Endothelial cell of umbilical vein (primary cell): ENCODE measurements at regions not wholly inside any gene's neighbourhood (a gene's known extent, or its start where the extent isn't known, plus 50 kb on each side); places are given as distances from the start of the nearest gene placed in this dataset.

Experiments used
- BruUV-seq: library from RNA; stranded (reverse); fragments of 400-500 nt; replicated peaks from 2 replicates; lab custom pipeline; 2021; lab: Mats Ljungman, UMichigan
- CTCF ChIA-PET: fragments of 300-600, 350-600 bp; sonication (Branson Sonifier 250); formaldehyde crosslinking; loops from one replicate; lab custom pipeline; 2021; ENCODE audit warnings: antibody characterized with exemption, inconsistent platforms; lab: Charles Lee
- POLR2A ChIA-PET: fragments of 300-600, 350-600 bp; sonication (Branson Sonifier 250); formaldehyde crosslinking; loops from one replicate; lab custom pipeline; 2021; ENCODE audit warnings: antibody characterized with exemption, inconsistent platforms; lab: Charles Lee
- DNase-seq: peaks from one replicate; pipeline ENCODE4 v3.0.0-alpha.2; 2011; ENCODE audit warnings: low read depth, low spot score
- FAIRE-seq: peaks from 2 replicates; lab custom pipeline; 2011; peaks lifted over from hg19 to GRCh38; lab: Jason Lieb, UNC
- H2AFZ ChIP-seq: 2 replicates; pipeline ENCODE4 v1.6.0; 2012; ENCODE audit warnings: low read depth, low read length, control low read depth, inconsistent platforms
- H3K27ac ChIP-seq: 2 replicates; pipeline ENCODE4 v1.5.1; 2011; ENCODE audit warnings: low read depth, mild to moderate bottlenecking, control low read depth, low read length, moderate library complexity; ENCODE audit not compliant: insufficient read depth
- H3K27me3 ChIP-seq, 2 experiments: 2 replicates each; pipeline versions ENCODE4 v1.6.0 to v1.6.1; 2011; ENCODE audit warnings: low read length in 2 of 2, mixed read lengths in 1 of 2; ENCODE audit not compliant: control insufficient read depth in 2 of 2, insufficient read depth in 2 of 2
- H3K36me3 ChIP-seq, 2 experiments: 2 replicates in 1 of 2; 3 replicates in 1 of 2; pipeline ENCODE4 v1.5.1; 2011; ENCODE audit warnings: low read length in 2 of 2, mild to moderate bottlenecking in 1 of 2, moderate library complexity in 1 of 2; ENCODE audit not compliant: control insufficient read depth in 2 of 2, insufficient read depth in 2 of 2; ENCODE audit errors: extremely low read depth in 1 of 2
- H3K4me1 ChIP-seq: 3 replicates; pipeline ENCODE4 v1.5.1; 2011; ENCODE audit warnings: mild to moderate bottlenecking, low read length; ENCODE audit not compliant: control insufficient read depth, insufficient read depth; ENCODE audit errors: extremely low read depth
- H3K4me2 ChIP-seq: 2 replicates; pipeline ENCODE4 v1.6.1; 2011; ENCODE audit warnings: low read length, control low read depth, mixed read lengths; ENCODE audit not compliant: insufficient read depth
- H3K4me3 ChIP-seq, 3 experiments: fragments of 200-600 bp in 1 of 3; sonication (generic), shearing (Covaris generic) in 1 of 3; replicated peaks in 1 of 3; 2 replicates each; pipeline ENCODE4 v1.5.1; 2011 to 2016; ENCODE audit warnings: control low read depth in 3 of 3, low read length in 3 of 3, mild to moderate bottlenecking in 2 of 3, inconsistent platforms in 1 of 3, low read depth in 1 of 3, moderate library complexity in 1 of 3; ENCODE audit not compliant: insufficient read depth in 1 of 3
- H3K79me2 ChIP-seq: 2 replicates; pipeline ENCODE4 v1.6.0; 2012; ENCODE audit warnings: low read length, inconsistent platforms; ENCODE audit not compliant: control insufficient read depth, insufficient read depth
- H3K9ac ChIP-seq: replicated peaks from 2 replicates; pipeline ENCODE3; 2011; ENCODE audit warnings: low read length, control low read depth; ENCODE audit not compliant: insufficient read depth; ENCODE audit errors: extremely low read depth
- H3K9me1 ChIP-seq: replicated peaks from 3 replicates; pipeline ENCODE4 v1.6.0; 2011; ENCODE audit warnings: mild to moderate bottlenecking, low read length; ENCODE audit not compliant: control insufficient read depth, insufficient read depth; ENCODE audit errors: extremely low read depth
- H3K9me3 ChIP-seq: replicated peaks from 2 replicates; pipeline ENCODE4 v1.5.1; 2012; ENCODE audit warnings: low read length, inconsistent platforms; ENCODE audit not compliant: control insufficient read depth, insufficient read depth
- H4K20me1 ChIP-seq: replicated peaks from 2 replicates; pipeline ENCODE3; 2011; ENCODE audit warnings: mild to moderate bottlenecking, low read length; ENCODE audit not compliant: control insufficient read depth, insufficient read depth; ENCODE audit errors: extremely low read depth
- CTCF ChIP-seq, 2 donors: IDR thresholded peaks; 1 replicate in 1 of 2; 2 replicates in 1 of 2; pipeline ENCODE4 v1.5.1; 2011; ENCODE audit warnings: low read length in 2 of 2, mild to moderate bottlenecking in 2 of 2, moderate library complexity in 2 of 2, control low read depth in 1 of 2, inconsistent platforms in 1 of 2, low read depth in 1 of 2; ENCODE audit not compliant: insufficient read depth in 1 of 2; ENCODE audit errors: extremely low read depth in 1 of 2
- EZH2 ChIP-seq: IDR thresholded peaks from 2 replicates; pipeline ENCODE4 v1.6.1; 2012; ENCODE audit warnings: borderline replicate concordance, low read depth, mild to moderate bottlenecking, moderate library complexity, low read length, inconsistent platforms; ENCODE audit not compliant: severe bottlenecking
- FOS ChIP-seq: IDR thresholded peaks from 2 replicates; pipeline ENCODE4 v1.6.1; 2011; ENCODE audit warnings: mild to moderate bottlenecking, low read length, moderate library complexity, borderline replicate concordance; ENCODE audit not compliant: insufficient read depth
- JUN ChIP-seq: IDR thresholded peaks from 2 replicates; pipeline ENCODE4 v1.6.1; 2011; ENCODE audit warnings: borderline replicate concordance, low read depth; ENCODE audit not compliant: insufficient read length, insufficient read depth
- MYC ChIP-seq: IDR thresholded peaks from one replicate; pipeline ENCODE4 v1.6.1; 2011; ENCODE audit warnings: mild to moderate bottlenecking, low read depth, low read length
- POLR2A ChIP-seq: IDR thresholded peaks from 2 replicates; pipeline ENCODE4 v1.6.1; 2012; ENCODE audit warnings: low read depth, mild to moderate bottlenecking, control low read depth, low read length
- POLR2AphosphoS5 ChIP-seq: IDR thresholded peaks from 2 replicates; pipeline ENCODE4 v1.6.1; 2012; ENCODE audit warnings: low read depth, mild to moderate bottlenecking, control low read depth, low read length, moderate library complexity; ENCODE audit not compliant: insufficient read depth
- dilution Hi-C: fragments of 300-500 bp; cut with MboI; formaldehyde crosslinking; loops from one replicate; pipeline ENCODE4 v1.15.0; 2019; ENCODE audit warnings: low sequenced_read_pairs; ENCODE audit not compliant: extremely low pct_ligation_motif_present
- intact Hi-C: fragments of 100-400 bp; cut with micrococcal nuclease; formaldehyde crosslinking; loops from one replicate; pipeline ENCODE4 v1.10.0; 2022
- TF ChIP-seq, protein P1 (sequence below): IDR thresholded peaks from 2 replicates; pipeline ENCODE4 v1.6.1; 2011; ENCODE audit not compliant: insufficient read depth, insufficient read length

DNA sequence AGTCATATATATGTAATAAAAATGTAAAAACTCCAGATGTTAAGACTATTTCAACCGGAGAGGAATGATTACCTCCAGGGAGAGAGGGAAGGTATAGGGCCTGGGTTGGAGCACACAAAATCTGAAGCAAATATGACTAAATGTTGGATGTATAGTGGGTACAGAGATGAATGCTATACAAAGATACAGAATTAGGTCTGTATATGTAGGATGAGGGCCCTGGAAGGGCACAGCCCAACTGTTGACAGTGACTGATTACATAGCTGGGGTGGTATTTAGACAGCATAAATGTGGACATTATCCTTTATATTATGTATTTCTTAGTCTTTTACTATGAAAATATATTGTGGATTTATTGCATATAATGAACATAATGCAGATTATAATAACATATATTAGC is 94.4 kb upstream of the SPATA12 start:
- TF ChIP-seq POLR2A, result no peak
- TF ChIP-seq JUN, result no peak
- no peak for TF ChIP-seq FOS
- CTCF ChIA-PET, result interaction anchor here (0.6 kb wide), 1 partner anchor 95 kb away, joined by 3 read pairs; the partner anchor contains the start of gene SPATA12

GRCh38 chr3:56962922-56963321 is 97.5 kb upstream of the SPATA12 start:
- TF ChIP-seq JUN (no peak), EZH2 (no peak), FOS (no peak), MYC (no peak), CTCF (IDR thresholded peaks at IDR 0.05; ENCODE audit: extremely low read depth in 1 of 2, insufficient read depth in 1 of 2, low read depth in 1 of 2, low read length in 2 of 2) (no peak), POLR2AphosphoS5 (no peak), POLR2A (no peak)
- TF ChIP-seq, protein P1, sequence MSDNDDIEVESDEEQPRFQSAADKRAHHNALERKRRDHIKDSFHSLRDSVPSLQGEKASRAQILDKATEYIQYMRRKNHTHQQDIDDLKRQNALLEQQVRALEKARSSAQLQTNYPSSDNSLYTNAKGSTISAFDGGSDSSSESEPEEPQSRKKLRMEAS, result no peak
- Histone ChIP-seq H4K20me1 (no peaks in the 10 kb centered on the region), H3K4me2 (no peak overlapping the region), H3K27me3 (no peaks in the 10 kb centered on the region), H3K4me3 (no peak overlapping the region), H3K36me3 (no peaks in the 10 kb centered on the region), H3K79me2 (no peaks in the 10 kb centered on the region), H3K9me3 (no peaks in the 10 kb centered on the region), H3K27ac (no peak overlapping the region), H3K9ac (no peak overlapping the region), H2AFZ (no peak overlapping the region), H3K9me1 (no peaks in the 10 kb centered on the region), H3K4me1 (no peaks in the 10 kb centered on the region)
- dilution Hi-C loops (no loop called here), intact Hi-C loops (no loop called here)
- no TSS peak for BruUV-seq
- CTCF ChIA-PET, result no interaction called here
- FAIRE-seq, result no peak
- DNase-seq, result no peak
- POLR2A ChIA-PET, result no interaction called here

More for the DNA sequence above, 94.4 kb upstream of the SPATA12 start:
- no peaks in the 10 kb centered on the region for H3K36me3 ChIP-seq
- DNase-seq (no peak), FAIRE-seq (no peak)
- no peak overlapping the region for H3K4me2 ChIP-seq
- no peaks in the 10 kb centered on the region for H3K27me3 ChIP-seq
- no peaks in the 10 kb centered on the region for H3K9me1 ChIP-seq
- POLR2A ChIA-PET, result no interaction called here
- intact Hi-C loops (no loop called here), dilution Hi-C loops (no loop called here)
- BruUV-seq, result no TSS peak
- H4K20me1 ChIP-seq, result no peaks in the 10 kb centered on the region
- no peak overlapping the region for H3K9ac ChIP-seq
- H3K79me2 ChIP-seq, result no peaks in the 10 kb centered on the region
- H3K4me3 ChIP-seq, result no peak overlapping the region
- H3K4me1 ChIP-seq, result no peaks in the 10 kb centered on the region
- H3K9me3 ChIP-seq, result no peaks in the 10 kb centered on the region
- no peak overlapping the region for H2AFZ ChIP-seq
- no peak overlapping the region for H3K27ac ChIP-seq
